Activated B cell treated with CpG ODN at 0.5 μM for 24 hours (primary cell): ENCODE measurements at regions not wholly inside any gene's neighbourhood (a gene's known extent, or its start where the extent isn't known, plus 50 kb on each side); places are given as distances from the start of the nearest gene placed in this dataset.

Experiments
- ATAC-seq: fragments of 200-7000 bp; cut with Tn5 transposase; one replicate; pipeline ENCODE4 v1.10.0; 2021; ENCODE audit warnings: low read depth, mild to moderate bottlenecking, moderate library complexity
- CTCF ChIA-PET: fragments of 350-600 bp; sonication (Branson Sonifier 250); formaldehyde crosslinking; loops from one replicate; lab custom pipeline; 2021; ENCODE audit warnings: antibody characterized with exemption; lab: Charles Lee
- POLR2A ChIA-PET: fragments of 350-600 bp; sonication (Branson Sonifier 250); formaldehyde crosslinking; loops from one replicate; lab custom pipeline; 2021; ENCODE audit warnings: antibody characterized with exemption; lab: Charles Lee
- DNase-seq: peaks from one replicate; pipeline ENCODE4 v3.0.0; 2022
- H3K27ac Mint-ChIP-seq: one replicate; pipeline ENCODE4 v1.8.0; 2020; ENCODE audit warnings: mixed read lengths
- H3K27me3 Mint-ChIP-seq: one replicate; pipeline ENCODE4 v1.8.0; 2021; ENCODE audit warnings: mixed read lengths
- H3K36me3 Mint-ChIP-seq: one replicate; pipeline ENCODE4 v1.8.0; 2021; ENCODE audit warnings: low read depth, mixed read lengths
- H3K4me1 Mint-ChIP-seq: one replicate; pipeline ENCODE4 v1.8.0; 2021; ENCODE audit warnings: mixed read lengths
- H3K4me3 Mint-ChIP-seq: one replicate; pipeline ENCODE4 v1.8.0; 2020; ENCODE audit warnings: mild to moderate bottlenecking, mixed read lengths
- H3K9me3 Mint-ChIP-seq: one replicate; pipeline ENCODE4 v1.8.0; 2020; ENCODE audit warnings: mixed read lengths
- CTCF ChIP-seq: fragments of 200-600 bp; IDR thresholded peaks from one replicate; pipeline ENCODE4 v1.8.0; 2022; ENCODE audit warnings: antibody characterized with exemption, mild to moderate bottlenecking
- intact Hi-C: fragments of 100-400 bp; cut with micrococcal nuclease; formaldehyde crosslinking; loops from one replicate; pipeline ENCODE4 v1.15.1; 2024

GRCh38 chr4:161010227-161010626 lies 1153.6 kb downstream of the FSTL5 start:
- ChIA-PET CTCF (no interaction called here), POLR2A (no interaction called here)
- H3K36me3 Mint-ChIP-seq, result no peaks in the 10 kb centered on the region
- DNase-seq (no peak), ATAC-seq (no peak)
- TF ChIP-seq CTCF, result no peak
- no peak overlapping the region for H3K4me3 Mint-ChIP-seq
- H3K27ac Mint-ChIP-seq, result no peak overlapping the region
- no peaks in the 10 kb centered on the region for H3K4me1 Mint-ChIP-seq
- intact Hi-C loops, result no loop called here
- no peaks in the 10 kb centered on the region for H3K27me3 Mint-ChIP-seq
- H3K9me3 Mint-ChIP-seq, result peaks cover 6% of the 10 kb centered on the region
